ENCODE measurements at regions not wholly inside any gene's neighbourhood (a gene's known extent, or its start where the extent isn't known, plus 50 kb on each side); places are given as distances from the start of the nearest gene placed in this dataset.

- DNase-seq (ENCODE audit: low read depth) = no peak
- no peak overlapping the region for H3K4me3 ChIP-seq (ENCODE audit: low read depth, low read length)
- no peak for TF ChIP-seq CTCF (IDR thresholded peaks at IDR 0.05; ENCODE audit: control insufficient read depth, extremely low read depth, insufficient read depth)
These were observed 250.4 kb upstream of the NPSR1 start for GRCh38 chr7:34407586-34407985.

GRCh38 chr7:34417781-34418180, 240.2 kb upstream of the NPSR1 start:
- no peak for DNase-seq (ENCODE audit: low read depth)
- TF ChIP-seq CTCF (IDR thresholded peaks at IDR 0.05; ENCODE audit: control insufficient read depth, extremely low read depth, insufficient read depth) = no peak
- no peak overlapping the region for H3K4me3 ChIP-seq (ENCODE audit: low read depth, low read length)

GRCh38 chr7:34421526-34421925, 236.5 kb upstream of the NPSR1 start:
- TF ChIP-seq CTCF (IDR thresholded peaks at IDR 0.05; ENCODE audit: control insufficient read depth, extremely low read depth, insufficient read depth) = no peak
- DNase-seq (ENCODE audit: low read depth) = no peak
- no peak overlapping the region for H3K4me3 ChIP-seq (ENCODE audit: low read depth, low read length)

- no peak for DNase-seq (ENCODE audit: low read depth)
- H3K4me3 ChIP-seq (ENCODE audit: low read depth, low read length) = no peak overlapping the region
- TF ChIP-seq CTCF (IDR thresholded peaks at IDR 0.05; ENCODE audit: control insufficient read depth, extremely low read depth, insufficient read depth) = no peak
These were observed 232.8 kb upstream of the NPSR1 start for GRCh38 chr7:34425194-34425593.

- DNase-seq (ENCODE audit: low read depth) = no peak
- TF ChIP-seq CTCF (IDR thresholded peaks at IDR 0.05; ENCODE audit: control insufficient read depth, extremely low read depth, insufficient read depth) = no peak
- no peak overlapping the region for H3K4me3 ChIP-seq (ENCODE audit: low read depth, low read length)
These were observed 232.2 kb upstream of the NPSR1 start for GRCh38 chr7:34425631-34426384.

- peak; percentile 91 for TF ChIP-seq CTCF (IDR thresholded peaks at IDR 0.05; ENCODE audit: control insufficient read depth, extremely low read depth, insufficient read depth)
- DNase-seq (ENCODE audit: low read depth) = peak; percentile 30
- H3K4me3 ChIP-seq (ENCODE audit: low read depth, low read length) = no peak overlapping the region
These were observed 227.6 kb upstream of the NPSR1 start for GRCh38 chr7:34430456-34430855.

- DNase-seq (ENCODE audit: low read depth) = no peak
- no peak for TF ChIP-seq CTCF (IDR thresholded peaks at IDR 0.05; ENCODE audit: control insufficient read depth, extremely low read depth, insufficient read depth)
- H3K4me3 ChIP-seq (ENCODE audit: low read depth, low read length) = no peak overlapping the region
These were observed 219.6 kb upstream of the NPSR1 start for GRCh38 chr7:34438436-34438835.

Data from LNCaP clone FGC (cell line).